Progenitor cell of endocrine pancreas (in vitro differentiated cells): ENCODE measurements at regions not wholly inside any gene's neighbourhood (a gene's known extent, or its start where the extent isn't known, plus 50 kb on each side); places are given as distances from the start of the nearest gene placed in this dataset.

Experiments used
- DNase-seq: peaks from one replicate; pipeline ENCODE4 v3.0.0; 2021; ENCODE audit warnings: low spot score; ENCODE audit not compliant: unreplicated experiment
- H3K27ac Mint-ChIP-seq: 2 replicates; pipeline ENCODE4 v1.8.0; 2021; ENCODE audit warnings: mild to moderate bottlenecking, moderate library complexity, mixed read lengths
- H3K27me3 Mint-ChIP-seq: 2 replicates; pipeline ENCODE4 v1.8.0; 2021; ENCODE audit warnings: mixed read lengths
- H3K36me3 Mint-ChIP-seq: 2 replicates; pipeline ENCODE4 v1.8.0; 2022; ENCODE audit warnings: mixed read lengths; ENCODE audit not compliant: insufficient read depth
- H3K4me1 Mint-ChIP-seq: 2 replicates; pipeline ENCODE4 v1.8.0; 2021; ENCODE audit warnings: low read depth, mixed read lengths
- H3K4me3 Mint-ChIP-seq: 2 replicates; pipeline ENCODE4 v1.8.0; 2021; ENCODE audit warnings: low read depth, mild to moderate bottlenecking, moderate library complexity, mixed read lengths
- H3K9me3 Mint-ChIP-seq: 2 replicates; pipeline ENCODE4 v1.8.0; 2021; ENCODE audit warnings: low read depth, mixed read lengths
- CTCF ChIP-seq: fragments of 200-600 bp; sonication (generic); IDR thresholded peaks from one replicate; pipeline ENCODE4 v1.5.0; 2021; ENCODE audit warnings: antibody characterized with exemption, mild to moderate bottlenecking; ENCODE audit not compliant: unreplicated experiment

GRCh38 chr6:3610206-3610605 lies 141.3 kb downstream of the PXDC1 start:
- Mint-ChIP-seq H3K27ac (no peak overlapping the region), H3K36me3 (no peaks in the 10 kb centered on the region), H3K4me1 (no peaks in the 10 kb centered on the region), H3K27me3 (peaks cover 19% of the 10 kb centered on the region), H3K4me3 (no peak overlapping the region), H3K9me3 (no peaks in the 10 kb centered on the region)
- TF ChIP-seq CTCF = no peak
- no peak for DNase-seq

GRCh38 chr6:3609388-3609787 lies 142.1 kb downstream of the PXDC1 start:
- no peaks in the 10 kb centered on the region for H3K9me3 Mint-ChIP-seq
- peaks cover 17% of the 10 kb centered on the region for H3K27me3 Mint-ChIP-seq
- no peaks in the 10 kb centered on the region for H3K4me1 Mint-ChIP-seq

GRCh38 chr6:3608159-3608558 lies 143.4 kb downstream of the PXDC1 start:
- TF ChIP-seq CTCF = no peak
- Mint-ChIP-seq H3K27ac (no peak overlapping the region), H3K4me3 (no peak overlapping the region), H3K36me3 (no peaks in the 10 kb centered on the region), H3K4me1 (no peaks in the 10 kb centered on the region), H3K27me3 (peaks cover 17% of the 10 kb centered on the region), H3K9me3 (no peaks in the 10 kb centered on the region)
- DNase-seq = no peak

More at GRCh38 chr6:3609388-3609787, 142.1 kb downstream of the PXDC1 start:
- DNase-seq = no peak
- H3K27ac Mint-ChIP-seq = no peak overlapping the region
- H3K4me3 Mint-ChIP-seq = no peak overlapping the region
- no peaks in the 10 kb centered on the region for H3K36me3 Mint-ChIP-seq
- no peak for TF ChIP-seq CTCF

- TF ChIP-seq CTCF = no peak
- peaks cover 17% of the 10 kb centered on the region for H3K27me3 Mint-ChIP-seq
- no peak for DNase-seq
- no peaks in the 10 kb centered on the region for H3K9me3 Mint-ChIP-seq
- H3K4me3 Mint-ChIP-seq = no peak overlapping the region
- H3K36me3 Mint-ChIP-seq = no peaks in the 10 kb centered on the region
- H3K27ac Mint-ChIP-seq = no peak overlapping the region
- H3K4me1 Mint-ChIP-seq = no peaks in the 10 kb centered on the region
These were observed 143.9 kb downstream of the PXDC1 start for GRCh38 chr6:3607599-3607998.

GRCh38 chr6:3607171-3607570 lies 144.3 kb downstream of the PXDC1 start:
- TF ChIP-seq CTCF = no peak
- peaks cover 4% of the 10 kb centered on the region for H3K9me3 Mint-ChIP-seq
- H3K4me1 Mint-ChIP-seq = no peaks in the 10 kb centered on the region
- no peak for DNase-seq
- no peaks in the 10 kb centered on the region for H3K36me3 Mint-ChIP-seq
- no peak overlapping the region for H3K4me3 Mint-ChIP-seq
- no peak overlapping the region for H3K27ac Mint-ChIP-seq
- peaks cover 17% of the 10 kb centered on the region for H3K27me3 Mint-ChIP-seq
